OCI-LY7 (cell line): ENCODE measurements at regions not wholly inside any gene's neighbourhood (a gene's known extent, or its start where the extent isn't known, plus 50 kb on each side); places are given as distances from the start of the nearest gene placed in this dataset.

Experiments
- EZH2phosphoT487 ChIP-seq: fragments of 200-600 bp; sonication (generic); IDR thresholded peaks from 2 replicates; pipeline ENCODE4 v1.6.1; 2018; ENCODE audit warnings: low read depth, borderline replicate concordance, mild to moderate bottlenecking, mixed run types, antibody characterized with exemption, low read length, moderate library complexity, mixed read lengths
- TF ChIP-seq, protein P1 (sequence below): fragments of 200-600 bp; sonication (generic); conservative IDR thresholded peaks from 2 replicates; pipeline ENCODE4 v1.5.1; 2014; ENCODE audit warnings: mild to moderate bottlenecking, antibody characterized with exemption, low read length, moderate library complexity, mixed read lengths

DNA sequence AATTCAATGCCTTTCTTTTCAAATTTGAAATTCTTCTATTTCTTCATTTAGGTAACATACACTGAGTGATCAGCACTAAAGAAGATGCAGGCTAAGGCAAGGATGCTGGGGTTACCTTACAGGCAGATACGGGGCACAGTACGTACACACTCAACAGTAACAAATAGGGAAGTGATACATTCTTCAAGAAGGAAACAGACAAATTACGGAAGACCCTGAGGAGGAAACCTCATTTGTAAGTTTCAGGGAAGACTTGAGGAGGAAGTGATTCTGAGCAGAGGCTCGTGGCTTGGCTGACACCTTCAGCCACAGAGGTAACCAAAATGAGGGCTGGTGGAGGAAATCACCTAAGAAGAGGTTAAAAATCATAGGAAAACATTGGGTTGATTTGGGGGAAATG lies 1108.3 kb upstream of the KLHL29 start:
- TF ChIP-seq, protein P1, sequence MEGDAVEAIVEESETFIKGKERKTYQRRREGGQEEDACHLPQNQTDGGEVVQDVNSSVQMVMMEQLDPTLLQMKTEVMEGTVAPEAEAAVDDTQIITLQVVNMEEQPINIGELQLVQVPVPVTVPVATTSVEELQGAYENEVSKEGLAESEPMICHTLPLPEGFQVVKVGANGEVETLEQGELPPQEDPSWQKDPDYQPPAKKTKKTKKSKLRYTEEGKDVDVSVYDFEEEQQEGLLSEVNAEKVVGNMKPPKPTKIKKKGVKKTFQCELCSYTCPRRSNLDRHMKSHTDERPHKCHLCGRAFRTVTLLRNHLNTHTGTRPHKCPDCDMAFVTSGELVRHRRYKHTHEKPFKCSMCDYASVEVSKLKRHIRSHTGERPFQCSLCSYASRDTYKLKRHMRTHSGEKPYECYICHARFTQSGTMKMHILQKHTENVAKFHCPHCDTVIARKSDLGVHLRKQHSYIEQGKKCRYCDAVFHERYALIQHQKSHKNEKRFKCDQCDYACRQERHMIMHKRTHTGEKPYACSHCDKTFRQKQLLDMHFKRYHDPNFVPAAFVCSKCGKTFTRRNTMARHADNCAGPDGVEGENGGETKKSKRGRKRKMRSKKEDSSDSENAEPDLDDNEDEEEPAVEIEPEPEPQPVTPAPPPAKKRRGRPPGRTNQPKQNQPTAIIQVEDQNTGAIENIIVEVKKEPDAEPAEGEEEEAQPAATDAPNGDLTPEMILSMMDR = no peak
- no peak for TF ChIP-seq EZH2phosphoT487
